Neural cell (in vitro differentiated cells): ENCODE measurements at regions not wholly inside any gene's neighbourhood (a gene's known extent, or its start where the extent isn't known, plus 50 kb on each side); places are given as distances from the start of the nearest gene placed in this dataset.

ENCODE experiments used
- H2AFZ ChIP-seq: fragments of 200-600, 300-800 bp; sonication (generic), shearing (Covaris generic); 2 replicates; pipeline ENCODE4 v1.6.0; 2014; ENCODE audit warnings: low read depth, mild to moderate bottlenecking, antibody characterized with exemption, low read length, moderate library complexity
- H3F3A ChIP-seq: fragments of 200-600 bp; shearing (Covaris generic); 2 replicates; pipeline ENCODE4 v1.6.1; 2016; ENCODE audit warnings: mild to moderate bottlenecking, moderate library complexity, mixed read lengths, antibody characterized with exemption, low read length; ENCODE audit not compliant: insufficient read depth, poor library complexity, severe bottlenecking
- H3K27ac ChIP-seq: fragments of 200-600, 300-800 bp; sonication (generic), shearing (Covaris generic); 2 replicates; pipeline ENCODE4 v1.5.1; 2014; ENCODE audit warnings: mild to moderate bottlenecking, low read length, moderate library complexity
- H3K27me3 ChIP-seq: fragments of 300-800, 200-600 bp; sonication (generic), shearing (Covaris generic); 2 replicates; pipeline ENCODE4 v1.6.0; 2014; ENCODE audit warnings: mild to moderate bottlenecking, low read depth, low read length, moderate library complexity; ENCODE audit not compliant: insufficient read depth
- H3K36me3 ChIP-seq: fragments of 300-800, 200-600 bp; sonication (generic), shearing (Covaris generic); 2 replicates; pipeline ENCODE4 v1.5.1; 2014; ENCODE audit warnings: mild to moderate bottlenecking, antibody characterized with exemption, low read length, moderate library complexity; ENCODE audit not compliant: insufficient read depth
- H3K4me2 ChIP-seq: fragments of 300-800, 200-600 bp; sonication (generic), shearing (Covaris generic); 2 replicates; pipeline ENCODE4 v1.6.0; 2014; ENCODE audit warnings: mild to moderate bottlenecking, low read length
- H3K4me3 ChIP-seq: fragments of 300-800, 200-600 bp; sonication (generic), shearing (Covaris generic); 2 replicates; pipeline ENCODE4 v1.5.1; 2014; ENCODE audit warnings: mild to moderate bottlenecking, low read length, moderate library complexity
- H3K79me2 ChIP-seq: fragments of 200-600 bp; shearing (Covaris generic); replicated peaks from 2 replicates; pipeline ENCODE4 v1.6.0; 2014; ENCODE audit warnings: mild to moderate bottlenecking, low read length, moderate library complexity; ENCODE audit not compliant: insufficient read depth
- H3K9ac ChIP-seq: fragments of 300-800, 200-600 bp; sonication (generic), shearing (Covaris generic); 2 replicates; pipeline ENCODE4 v1.6.1; 2016; ENCODE audit warnings: mild to moderate bottlenecking, low read length, mixed read lengths
- H3K9me2 ChIP-seq: fragments of 200-600 bp; shearing (Covaris generic); 2 replicates; pipeline ENCODE4 v1.6.1; 2016; ENCODE audit warnings: mild to moderate bottlenecking, low read length, mixed read lengths; ENCODE audit not compliant: insufficient read depth
- H3K9me3 ChIP-seq: fragments of 200-600, 300-800 bp; sonication (generic), shearing (Covaris generic); 2 replicates; pipeline ENCODE4 v1.6.1; 2016; ENCODE audit warnings: mild to moderate bottlenecking, mixed run types, low read length, moderate library complexity, mixed read lengths
- H4K20me1 ChIP-seq: fragments of 200-600 bp; shearing (Covaris generic); 2 replicates; pipeline ENCODE4 v1.6.1; 2016; ENCODE audit warnings: mild to moderate bottlenecking, mixed run types; ENCODE audit not compliant: insufficient read depth
- EP300 ChIP-seq: fragments of 450-650 bp; conservative IDR thresholded peaks from 2 replicates; pipeline ENCODE4 v1.6.1; 2014; ENCODE audit warnings: antibody characterized with exemption, mild to moderate bottlenecking, moderate library complexity; ENCODE audit not compliant: poor library complexity, severe bottlenecking
- EZH2 ChIP-seq: fragments of 200-600, 300-800 bp; shearing (Covaris generic), sonication (generic); IDR thresholded peaks from 2 replicates; pipeline ENCODE4 v1.6.1; 2014; ENCODE audit warnings: antibody characterized with exemption, low read length, borderline replicate concordance, mild to moderate bottlenecking; ENCODE audit not compliant: insufficient read depth, poor library complexity, severe bottlenecking
- MXI1 ChIP-seq: fragments of 450-650 bp; conservative IDR thresholded peaks from 2 replicates; pipeline ENCODE4 v1.6.1; 2014; ENCODE audit warnings: antibody characterized with exemption, mild to moderate bottlenecking; ENCODE audit not compliant: poor library complexity, severe bottlenecking
- POLR2AphosphoS5 ChIP-seq: IDR thresholded peaks from 2 replicates; pipeline ENCODE4 v1.6.1; 2012
- RAD21 ChIP-seq: fragments of 450-650 bp; conservative IDR thresholded peaks from 2 replicates; pipeline ENCODE4 v1.6.1; 2014; ENCODE audit warnings: antibody characterized with exemption, mild to moderate bottlenecking, moderate library complexity
- SMC3 ChIP-seq: fragments of 450-650 bp; conservative IDR thresholded peaks from 2 replicates; pipeline ENCODE4 v1.6.1; 2014; ENCODE audit warnings: antibody characterized with exemption, mild to moderate bottlenecking, moderate library complexity; ENCODE audit not compliant: poor library complexity
- TAF1 ChIP-seq: IDR thresholded peaks from 2 replicates; pipeline ENCODE4 v1.6.1; 2012; ENCODE audit warnings: low read depth
- TF ChIP-seq, protein P1 (sequence below): IDR thresholded peaks from 2 replicates; pipeline ENCODE4 v1.6.1; 2012; ENCODE audit warnings: borderline replicate concordance
- TF ChIP-seq, protein P2 (sequence below): fragments of 450-650 bp; IDR thresholded peaks from 2 replicates; pipeline ENCODE4 v1.5.1; 2014; ENCODE audit warnings: antibody characterized with exemption, mild to moderate bottlenecking, moderate library complexity; ENCODE audit not compliant: poor library complexity, severe bottlenecking

DNA sequence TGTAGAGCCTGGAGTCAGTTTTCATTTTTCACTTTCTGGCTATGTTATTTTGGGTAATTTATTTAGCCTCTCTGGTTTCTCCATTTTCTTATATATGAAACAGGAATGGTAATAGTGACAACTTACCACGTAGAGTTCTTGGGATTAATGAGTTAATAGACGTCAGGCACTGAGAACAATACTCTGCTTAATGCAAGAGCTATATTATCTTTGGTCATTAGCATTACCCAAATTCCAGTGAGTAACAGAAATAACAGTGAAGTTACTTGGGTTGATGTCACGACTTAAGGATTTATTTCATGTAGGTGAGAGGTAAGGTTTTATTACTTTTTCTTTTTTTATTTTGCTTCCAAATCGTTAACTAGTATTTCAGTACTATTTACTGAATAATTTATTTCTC lies 601.0 kb upstream of the GCFC2 start:
- no peaks in the 10 kb centered on the region for H3K9me2 ChIP-seq
- no peaks in the 10 kb centered on the region for H3K9me3 ChIP-seq
- H3K79me2 ChIP-seq = no peaks in the 10 kb centered on the region
- no peaks in the 10 kb centered on the region for H3K36me3 ChIP-seq
- no peak overlapping the region for H3K4me3 ChIP-seq
- no peaks in the 10 kb centered on the region for H3K27me3 ChIP-seq
- TF ChIP-seq, protein P1, sequence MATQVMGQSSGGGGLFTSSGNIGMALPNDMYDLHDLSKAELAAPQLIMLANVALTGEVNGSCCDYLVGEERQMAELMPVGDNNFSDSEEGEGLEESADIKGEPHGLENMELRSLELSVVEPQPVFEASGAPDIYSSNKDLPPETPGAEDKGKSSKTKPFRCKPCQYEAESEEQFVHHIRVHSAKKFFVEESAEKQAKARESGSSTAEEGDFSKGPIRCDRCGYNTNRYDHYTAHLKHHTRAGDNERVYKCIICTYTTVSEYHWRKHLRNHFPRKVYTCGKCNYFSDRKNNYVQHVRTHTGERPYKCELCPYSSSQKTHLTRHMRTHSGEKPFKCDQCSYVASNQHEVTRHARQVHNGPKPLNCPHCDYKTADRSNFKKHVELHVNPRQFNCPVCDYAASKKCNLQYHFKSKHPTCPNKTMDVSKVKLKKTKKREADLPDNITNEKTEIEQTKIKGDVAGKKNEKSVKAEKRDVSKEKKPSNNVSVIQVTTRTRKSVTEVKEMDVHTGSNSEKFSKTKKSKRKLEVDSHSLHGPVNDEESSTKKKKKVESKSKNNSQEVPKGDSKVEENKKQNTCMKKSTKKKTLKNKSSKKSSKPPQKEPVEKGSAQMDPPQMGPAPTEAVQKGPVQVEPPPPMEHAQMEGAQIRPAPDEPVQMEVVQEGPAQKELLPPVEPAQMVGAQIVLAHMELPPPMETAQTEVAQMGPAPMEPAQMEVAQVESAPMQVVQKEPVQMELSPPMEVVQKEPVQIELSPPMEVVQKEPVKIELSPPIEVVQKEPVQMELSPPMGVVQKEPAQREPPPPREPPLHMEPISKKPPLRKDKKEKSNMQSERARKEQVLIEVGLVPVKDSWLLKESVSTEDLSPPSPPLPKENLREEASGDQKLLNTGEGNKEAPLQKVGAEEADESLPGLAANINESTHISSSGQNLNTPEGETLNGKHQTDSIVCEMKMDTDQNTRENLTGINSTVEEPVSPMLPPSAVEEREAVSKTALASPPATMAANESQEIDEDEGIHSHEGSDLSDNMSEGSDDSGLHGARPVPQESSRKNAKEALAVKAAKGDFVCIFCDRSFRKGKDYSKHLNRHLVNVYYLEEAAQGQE = no peak
- TF ChIP-seq EP300 (no peak), SMC3 (no peak), POLR2AphosphoS5 (no peak), TAF1 (no peak)
- TF ChIP-seq, protein P2, sequence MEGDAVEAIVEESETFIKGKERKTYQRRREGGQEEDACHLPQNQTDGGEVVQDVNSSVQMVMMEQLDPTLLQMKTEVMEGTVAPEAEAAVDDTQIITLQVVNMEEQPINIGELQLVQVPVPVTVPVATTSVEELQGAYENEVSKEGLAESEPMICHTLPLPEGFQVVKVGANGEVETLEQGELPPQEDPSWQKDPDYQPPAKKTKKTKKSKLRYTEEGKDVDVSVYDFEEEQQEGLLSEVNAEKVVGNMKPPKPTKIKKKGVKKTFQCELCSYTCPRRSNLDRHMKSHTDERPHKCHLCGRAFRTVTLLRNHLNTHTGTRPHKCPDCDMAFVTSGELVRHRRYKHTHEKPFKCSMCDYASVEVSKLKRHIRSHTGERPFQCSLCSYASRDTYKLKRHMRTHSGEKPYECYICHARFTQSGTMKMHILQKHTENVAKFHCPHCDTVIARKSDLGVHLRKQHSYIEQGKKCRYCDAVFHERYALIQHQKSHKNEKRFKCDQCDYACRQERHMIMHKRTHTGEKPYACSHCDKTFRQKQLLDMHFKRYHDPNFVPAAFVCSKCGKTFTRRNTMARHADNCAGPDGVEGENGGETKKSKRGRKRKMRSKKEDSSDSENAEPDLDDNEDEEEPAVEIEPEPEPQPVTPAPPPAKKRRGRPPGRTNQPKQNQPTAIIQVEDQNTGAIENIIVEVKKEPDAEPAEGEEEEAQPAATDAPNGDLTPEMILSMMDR = no peak
- H3K27ac ChIP-seq = no peak overlapping the region
- H3F3A ChIP-seq = no peaks in the 10 kb centered on the region
- H3K4me2 ChIP-seq = no peak overlapping the region
- no peak overlapping the region for H3K9ac ChIP-seq
- no peaks in the 10 kb centered on the region for H4K20me1 ChIP-seq
- no peak overlapping the region for H2AFZ ChIP-seq

DNA sequence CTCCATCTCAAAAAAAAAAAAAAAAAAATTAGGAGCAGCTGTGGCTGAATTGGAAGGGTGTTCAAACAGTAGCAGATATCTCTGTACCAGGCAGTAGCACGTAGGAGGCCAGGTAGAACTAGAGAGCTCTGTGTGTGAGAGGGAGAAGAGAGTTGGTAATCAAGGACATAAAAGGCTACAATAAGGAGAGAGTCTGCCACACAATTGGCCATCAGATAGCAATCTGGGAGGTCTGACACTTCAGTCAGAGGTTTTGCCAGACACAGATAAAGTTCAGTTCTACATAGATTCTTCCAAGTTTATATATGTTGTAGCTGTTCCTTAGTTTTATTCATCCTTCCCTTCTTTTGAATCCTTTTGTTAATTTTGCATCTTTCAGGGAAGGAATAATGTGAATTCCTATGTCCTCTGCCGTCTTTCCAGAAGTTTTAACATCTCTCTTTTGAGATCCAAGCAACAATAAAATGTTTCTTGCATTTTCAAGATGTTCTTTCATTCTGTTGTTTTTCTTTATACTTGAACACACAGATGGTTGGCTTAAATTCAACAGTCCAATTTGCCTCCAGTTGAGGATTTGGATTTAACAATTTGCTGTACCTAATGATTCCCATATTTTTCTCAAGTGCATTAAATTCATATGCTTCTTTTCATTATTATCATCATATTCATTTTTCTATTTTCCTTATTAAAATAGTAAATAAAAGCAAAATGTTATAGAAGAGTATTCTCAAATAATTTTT lies 600.3 kb upstream of the GCFC2 start:
- Histone ChIP-seq H3K9me3 (no peaks in the 10 kb centered on the region), H3K27ac (no peak overlapping the region), H3K27me3 (no peaks in the 10 kb centered on the region), H3K4me3 (no peak overlapping the region), H4K20me1 (no peaks in the 10 kb centered on the region), H3F3A (no peaks in the 10 kb centered on the region), H3K4me2 (no peak overlapping the region), H3K79me2 (no peaks in the 10 kb centered on the region), H2AFZ (no peak overlapping the region), H3K9ac (no peak overlapping the region), H3K9me2 (no peaks in the 10 kb centered on the region), H3K36me3 (no peaks in the 10 kb centered on the region)
- TF ChIP-seq, protein P2 = no peak
- TF ChIP-seq, protein P1 = no peak
- TF ChIP-seq EP300 = no peak
- no peak for TF ChIP-seq SMC3
- TF ChIP-seq TAF1 = no peak
- TF ChIP-seq EZH2 = no peak
- TF ChIP-seq RAD21 = no peak
- TF ChIP-seq MXI1 = no peak
- no peak for TF ChIP-seq POLR2AphosphoS5
